ENCODE measurements at regions not wholly inside any gene's neighbourhood (a gene's known extent, or its start where the extent isn't known, plus 50 kb on each side); places are given as distances from the start of the nearest gene placed in this dataset.

- DNase-seq, result no peak
Observed at GRCh38 chr2:153096272-153096671, 377.9 kb downstream of the ARL6IP6 start.

GRCh38 chr2:153091344-153091743 lies 372.9 kb downstream of the ARL6IP6 start:
- no peak for DNase-seq

- no peak for DNase-seq
Observed at GRCh38 chr2:153079315-153079714, 360.9 kb downstream of the ARL6IP6 start.

GRCh38 chr2:153077311-153077710 lies 358.9 kb downstream of the ARL6IP6 start:
- DNase-seq, result no peak

GRCh38 chr2:153074207-153074606 lies 355.8 kb downstream of the ARL6IP6 start:
- DNase-seq, result no peak

GRCh38 chr2:153072813-153073212 lies 354.4 kb downstream of the ARL6IP6 start:
- no peak for DNase-seq

GRCh38 chr2:153072077-153072476 lies 353.7 kb downstream of the ARL6IP6 start:
- no peak for DNase-seq

GRCh38 chr2:153071090-153071489 lies 352.7 kb downstream of the ARL6IP6 start:
- DNase-seq, result no peak

- no peak for DNase-seq
Observed at GRCh38 chr2:153068915-153069314, 350.5 kb downstream of the ARL6IP6 start.

GRCh38 chr2:153068052-153068451 lies 349.6 kb downstream of the ARL6IP6 start:
- DNase-seq, result no peak

- DNase-seq, result no peak
Observed at GRCh38 chr2:153059338-153060052, 341.1 kb downstream of the ARL6IP6 start.

- no peak for DNase-seq
Observed at GRCh38 chr2:153057743-153058142, 339.3 kb downstream of the ARL6IP6 start.

- DNase-seq, result no peak
Observed at GRCh38 chr2:153055182-153055581, 336.8 kb downstream of the ARL6IP6 start.

GRCh38 chr2:153052807-153053559 lies 334.6 kb downstream of the ARL6IP6 start:
- no peak for DNase-seq

- DNase-seq, result no peak
Observed at GRCh38 chr2:153047220-153047619, 328.8 kb downstream of the ARL6IP6 start.

GRCh38 chr2:153043385-153043784 lies 325.0 kb downstream of the ARL6IP6 start:
- DNase-seq, result no peak

- DNase-seq, result no peak
Observed at GRCh38 chr2:153028626-153029025, 310.2 kb downstream of the ARL6IP6 start.

GRCh38 chr2:153027533-153027932 lies 309.1 kb downstream of the ARL6IP6 start:
- DNase-seq, result no peak

- no peak for DNase-seq
Observed at GRCh38 chr2:153020201-153020600, 301.8 kb downstream of the ARL6IP6 start.

- DNase-seq, result no peak
Observed at GRCh38 chr2:153005071-153005730, 286.8 kb downstream of the ARL6IP6 start.

GRCh38 chr2:153004627-153005026 lies 286.2 kb downstream of the ARL6IP6 start:
- no peak for DNase-seq

- DNase-seq, result no peak
Observed at GRCh38 chr2:152974146-152974545, 255.7 kb downstream of the ARL6IP6 start.

GRCh38 chr2:152971685-152972084 lies 253.3 kb downstream of the ARL6IP6 start:
- no peak for DNase-seq

- no peak for DNase-seq
Observed at GRCh38 chr2:152962446-152962845, 244.0 kb downstream of the ARL6IP6 start.

Data from CD4-positive, alpha-beta T cell treated with Interleukin-12 subunit alpha and Interleukin-12 subunit beta, for 1 hour (primary cell).